ENCODE measurements at regions not wholly inside any gene's neighbourhood (a gene's known extent, or its start where the extent isn't known, plus 50 kb on each side); places are given as distances from the start of the nearest gene placed in this dataset.

DNA sequence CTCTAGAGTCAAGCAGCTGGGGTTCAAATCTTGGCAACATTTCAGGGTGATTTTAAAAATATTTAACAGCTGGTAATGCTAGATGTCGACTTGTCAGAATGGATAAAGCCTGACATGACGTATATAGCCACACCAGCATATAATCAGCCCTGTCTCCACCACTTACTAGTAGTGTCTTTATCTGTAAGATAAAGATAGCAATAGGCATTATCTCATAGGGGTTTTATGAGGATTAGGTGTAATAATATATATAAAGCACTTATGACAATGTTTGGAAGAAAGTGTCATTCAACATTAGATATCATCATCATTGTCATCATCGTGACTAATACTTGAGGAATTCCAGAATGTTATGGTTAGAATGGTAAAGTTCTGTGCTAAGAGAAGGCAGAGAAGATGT lies 369.0 kb upstream of the CWC22 start:
- H3K4me3 ChIP-seq = no peak overlapping the region
- H3K27me3 ChIP-seq (replicated peaks; ENCODE audit: insufficient read depth) = no peaks in the 10 kb centered on the region
- no peak overlapping the region for H3K27ac ChIP-seq
- DNase-seq (ENCODE audit: low spot score) = no peak
- TF ChIP-seq POLR2A (IDR thresholded peaks at IDR 0.05) = no peak
- TF ChIP-seq, protein P1, sequence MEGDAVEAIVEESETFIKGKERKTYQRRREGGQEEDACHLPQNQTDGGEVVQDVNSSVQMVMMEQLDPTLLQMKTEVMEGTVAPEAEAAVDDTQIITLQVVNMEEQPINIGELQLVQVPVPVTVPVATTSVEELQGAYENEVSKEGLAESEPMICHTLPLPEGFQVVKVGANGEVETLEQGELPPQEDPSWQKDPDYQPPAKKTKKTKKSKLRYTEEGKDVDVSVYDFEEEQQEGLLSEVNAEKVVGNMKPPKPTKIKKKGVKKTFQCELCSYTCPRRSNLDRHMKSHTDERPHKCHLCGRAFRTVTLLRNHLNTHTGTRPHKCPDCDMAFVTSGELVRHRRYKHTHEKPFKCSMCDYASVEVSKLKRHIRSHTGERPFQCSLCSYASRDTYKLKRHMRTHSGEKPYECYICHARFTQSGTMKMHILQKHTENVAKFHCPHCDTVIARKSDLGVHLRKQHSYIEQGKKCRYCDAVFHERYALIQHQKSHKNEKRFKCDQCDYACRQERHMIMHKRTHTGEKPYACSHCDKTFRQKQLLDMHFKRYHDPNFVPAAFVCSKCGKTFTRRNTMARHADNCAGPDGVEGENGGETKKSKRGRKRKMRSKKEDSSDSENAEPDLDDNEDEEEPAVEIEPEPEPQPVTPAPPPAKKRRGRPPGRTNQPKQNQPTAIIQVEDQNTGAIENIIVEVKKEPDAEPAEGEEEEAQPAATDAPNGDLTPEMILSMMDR (IDR thresholded peaks at IDR 0.05) = no peak
- no peak for TF ChIP-seq POLR2AphosphoS5 (IDR thresholded peaks at IDR 0.05)
- H3K9me3 ChIP-seq = no peaks in the 10 kb centered on the region
- H3K36me3 ChIP-seq = no peaks in the 10 kb centered on the region
- 82% methylated on average over 3 of the region's 3 CpGs for WGBS
- intact Hi-C loops (cut with DNase I) = no loop called here
- H3K4me1 ChIP-seq (replicated peaks) = no peaks in the 10 kb centered on the region

DNA sequence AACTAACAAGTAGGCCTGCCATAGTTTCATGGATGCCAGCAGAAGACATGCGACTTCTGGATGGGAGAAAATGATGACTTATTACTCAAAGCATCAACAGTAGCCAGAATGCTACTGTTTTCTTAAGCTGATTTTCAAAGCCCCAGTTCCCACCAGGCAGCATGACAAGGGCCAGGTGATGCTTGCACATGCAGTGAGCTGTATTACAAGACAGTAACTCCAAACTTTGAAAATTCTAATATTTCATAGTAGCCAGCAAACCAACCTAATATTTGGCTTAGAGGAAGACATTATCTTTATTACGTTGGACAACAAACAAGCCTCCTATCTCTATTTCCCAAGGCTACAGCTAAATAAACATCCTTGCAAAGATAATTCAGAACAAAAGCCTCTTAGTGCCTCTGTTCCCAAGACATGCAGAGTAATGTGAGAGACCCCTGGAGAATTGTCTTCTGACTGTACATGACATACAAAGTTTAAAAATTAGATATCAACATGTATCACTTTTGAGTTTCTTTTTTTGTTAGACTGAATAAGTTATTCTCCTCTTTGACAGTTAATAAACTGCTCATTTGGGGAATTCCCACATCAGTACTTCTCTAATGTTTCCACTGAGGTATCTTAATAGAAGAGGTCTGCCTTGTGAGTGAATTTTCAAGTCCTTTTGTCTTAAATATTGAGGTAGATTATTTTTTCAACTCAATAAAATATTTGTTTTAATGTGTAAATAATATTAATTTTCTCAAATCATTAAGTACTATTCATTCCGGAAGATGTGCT lies 367.6 kb upstream of the CWC22 start:
- intact Hi-C loops (cut with DNase I) = no loop called here
- no peak overlapping the region for H3K27ac ChIP-seq
- H3K4me3 ChIP-seq = no peak overlapping the region
- TF ChIP-seq POLR2AphosphoS5 (IDR thresholded peaks at IDR 0.05) (no peak), POLR2A (IDR thresholded peaks at IDR 0.05) (no peak)
- TF ChIP-seq, protein P1 (IDR thresholded peaks at IDR 0.05) = no peak
- H3K4me1 ChIP-seq (replicated peaks) = no peaks in the 10 kb centered on the region
- no peaks in the 10 kb centered on the region for H3K27me3 ChIP-seq (replicated peaks; ENCODE audit: insufficient read depth)
- DNase-seq (ENCODE audit: low spot score) = no peak
- 51% methylated on average over 3 of the region's 3 CpGs for WGBS
- H3K9me3 ChIP-seq = no peaks in the 10 kb centered on the region
- H3K36me3 ChIP-seq = no peaks in the 10 kb centered on the region

DNA sequence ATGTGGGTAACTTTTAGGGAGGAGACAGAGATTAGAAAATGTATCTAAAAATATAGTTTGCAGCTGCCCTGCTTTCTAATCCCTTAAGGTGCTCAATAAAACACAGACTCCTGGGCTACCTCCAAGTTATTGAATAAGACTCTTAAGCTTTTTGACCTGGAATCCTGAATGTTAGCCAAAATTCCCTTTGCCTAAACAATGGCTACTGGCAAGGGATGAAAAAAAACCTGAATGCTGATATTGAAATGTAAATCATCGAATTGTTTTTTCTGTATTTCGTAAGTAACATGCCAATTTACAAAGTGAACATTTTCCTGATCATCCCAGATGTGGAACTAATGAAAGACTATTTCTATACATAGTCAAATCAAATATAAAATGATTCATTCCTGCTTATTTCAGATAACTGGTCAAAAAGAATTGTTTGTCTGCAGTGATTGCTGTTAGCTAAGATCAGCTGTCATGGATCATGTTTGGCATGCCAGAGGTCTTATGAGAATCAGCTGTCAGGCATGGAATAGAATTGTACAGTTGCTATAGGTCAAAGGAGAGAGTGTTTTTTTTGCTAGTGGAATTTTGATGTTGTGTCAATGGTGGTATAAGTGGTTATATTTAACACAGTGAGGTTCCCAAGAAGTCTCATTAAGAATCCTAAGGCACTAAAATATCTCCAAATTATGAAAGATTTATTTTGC lies 363.6 kb upstream of the CWC22 start:
- Histone ChIP-seq H3K4me1 (replicated peaks) (no peaks in the 10 kb centered on the region), H3K4me3 (no peak overlapping the region), H3K36me3 (no peaks in the 10 kb centered on the region), H3K27me3 (replicated peaks; ENCODE audit: insufficient read depth) (no peaks in the 10 kb centered on the region), H3K9me3 (no peaks in the 10 kb centered on the region), H3K27ac (no peak overlapping the region)
- TF ChIP-seq POLR2A (IDR thresholded peaks at IDR 0.05) = no peak
- TF ChIP-seq POLR2AphosphoS5 (IDR thresholded peaks at IDR 0.05) = no peak
- TF ChIP-seq, protein P1 (IDR thresholded peaks at IDR 0.05) = no peak
- DNase-seq (ENCODE audit: low spot score) = no peak
- intact Hi-C loops (cut with DNase I) = no loop called here
- WGBS = 68% methylated on average over 2 of the region's 2 CpGs

DNA sequence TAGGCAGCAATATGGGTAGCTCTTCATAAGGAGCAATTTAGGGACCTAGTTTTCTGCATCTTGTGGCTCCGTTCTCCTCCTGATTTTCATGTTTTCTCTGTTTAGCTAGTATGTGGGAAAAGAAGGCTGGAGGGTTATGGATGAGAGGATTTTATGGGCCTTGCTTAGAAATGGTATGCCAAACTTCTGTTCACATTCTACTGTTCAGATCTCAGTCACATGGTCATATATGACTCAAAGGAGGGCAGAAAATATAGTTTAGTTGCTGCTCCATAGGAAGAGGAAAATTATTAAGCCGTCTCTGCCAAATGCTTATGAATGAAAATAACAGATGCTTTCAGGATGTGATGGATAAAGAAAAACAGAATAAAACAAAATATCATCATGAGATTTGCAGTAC lies 361.8 kb upstream of the CWC22 start:
- H3K9me3 ChIP-seq = no peaks in the 10 kb centered on the region
- WGBS = 22% methylated on average over 2 of the region's 2 CpGs
- H3K36me3 ChIP-seq = no peaks in the 10 kb centered on the region
- DNase-seq (ENCODE audit: low spot score) = no peak
- intact Hi-C loops (cut with DNase I) = no loop called here
- H3K4me3 ChIP-seq = no peak overlapping the region
- TF ChIP-seq POLR2A (IDR thresholded peaks at IDR 0.05) (no peak), POLR2AphosphoS5 (IDR thresholded peaks at IDR 0.05) (no peak)
- TF ChIP-seq, protein P1 (IDR thresholded peaks at IDR 0.05) = no peak
- H3K27ac ChIP-seq = no peak overlapping the region
- H3K27me3 ChIP-seq (replicated peaks; ENCODE audit: insufficient read depth) = no peaks in the 10 kb centered on the region
- no peaks in the 10 kb centered on the region for H3K4me1 ChIP-seq (replicated peaks)

DNA sequence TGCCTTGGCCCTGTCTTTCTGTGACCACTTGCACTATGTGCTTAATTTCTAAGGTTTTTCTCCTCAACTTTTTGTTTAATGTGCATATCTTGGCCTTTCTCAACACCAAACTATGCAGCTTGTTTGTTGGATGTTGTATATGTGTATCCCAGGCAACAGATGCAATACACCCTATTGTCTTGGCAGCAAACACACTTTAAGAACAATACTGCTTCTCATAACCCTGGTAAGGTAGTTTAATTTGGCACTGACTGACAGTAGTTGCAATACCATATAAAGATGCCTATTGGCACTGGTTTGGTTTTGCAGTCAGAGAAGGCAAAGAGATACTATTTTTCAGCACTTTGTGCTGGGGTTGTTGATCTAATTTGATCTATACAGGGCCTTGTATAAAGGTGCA lies 360.7 kb upstream of the CWC22 start:
- Histone ChIP-seq H3K36me3 (no peaks in the 10 kb centered on the region), H3K27ac (no peak overlapping the region), H3K9me3 (no peaks in the 10 kb centered on the region), H3K27me3 (replicated peaks; ENCODE audit: insufficient read depth) (no peaks in the 10 kb centered on the region), H3K4me3 (no peak overlapping the region), H3K4me1 (replicated peaks) (no peaks in the 10 kb centered on the region)
- DNase-seq (ENCODE audit: low spot score) = peak; percentile 62
- intact Hi-C loops (cut with DNase I) = no loop called here
- TF ChIP-seq, protein P1 (IDR thresholded peaks at IDR 0.05) = no peak
- peak; percentile 82 for TF ChIP-seq POLR2AphosphoS5 (IDR thresholded peaks at IDR 0.05)
- no peak for TF ChIP-seq POLR2A (IDR thresholded peaks at IDR 0.05)
